IPS-NIHi11 (cell line): ENCODE measurements at regions not wholly inside any gene's neighbourhood (a gene's known extent, or its start where the extent isn't known, plus 50 kb on each side); places are given as distances from the start of the nearest gene placed in this dataset.
"Not testable (repeated sequence)": the region's sequence is repeated elsewhere in the genome, so short reads cannot be mapped to it uniquely, and the experiment has no call there.

Source experiments
- DNase-seq: peaks from one replicate; pipeline ENCODE4 v3.0.0; 2012; ENCODE audit warnings: mixed read lengths, low spot score

DNA sequence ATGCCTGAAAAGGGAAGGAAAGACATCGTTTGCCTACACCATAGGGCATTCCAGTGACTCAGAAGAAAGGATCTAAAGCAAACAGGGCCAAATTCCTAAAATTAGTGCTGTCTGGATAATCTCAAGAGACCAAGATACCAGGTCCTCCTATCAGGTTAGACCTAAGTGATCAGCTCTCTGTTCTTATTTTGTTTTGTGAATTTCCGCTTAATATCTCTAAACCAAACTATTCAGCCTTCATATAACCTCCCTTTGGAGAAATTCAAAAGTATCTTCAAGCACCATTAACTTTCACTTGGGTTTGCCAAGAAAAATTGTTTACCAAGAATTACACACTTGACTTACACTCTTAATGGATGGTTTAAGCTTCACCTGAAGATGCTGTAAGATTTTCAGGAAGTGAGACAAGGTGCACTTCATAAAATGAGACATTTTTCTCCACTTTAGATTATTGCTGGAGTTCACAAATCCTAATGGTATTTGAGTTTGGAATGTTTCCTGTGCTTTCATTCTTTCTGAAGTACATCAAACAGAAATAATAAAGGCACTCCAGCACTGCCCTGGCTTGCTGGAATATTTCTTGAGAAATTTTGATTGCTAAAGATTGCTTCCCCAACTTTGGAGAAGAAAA, 376.1 kb downstream of the LMO7 start:
- DNase-seq: no peak

DNA sequence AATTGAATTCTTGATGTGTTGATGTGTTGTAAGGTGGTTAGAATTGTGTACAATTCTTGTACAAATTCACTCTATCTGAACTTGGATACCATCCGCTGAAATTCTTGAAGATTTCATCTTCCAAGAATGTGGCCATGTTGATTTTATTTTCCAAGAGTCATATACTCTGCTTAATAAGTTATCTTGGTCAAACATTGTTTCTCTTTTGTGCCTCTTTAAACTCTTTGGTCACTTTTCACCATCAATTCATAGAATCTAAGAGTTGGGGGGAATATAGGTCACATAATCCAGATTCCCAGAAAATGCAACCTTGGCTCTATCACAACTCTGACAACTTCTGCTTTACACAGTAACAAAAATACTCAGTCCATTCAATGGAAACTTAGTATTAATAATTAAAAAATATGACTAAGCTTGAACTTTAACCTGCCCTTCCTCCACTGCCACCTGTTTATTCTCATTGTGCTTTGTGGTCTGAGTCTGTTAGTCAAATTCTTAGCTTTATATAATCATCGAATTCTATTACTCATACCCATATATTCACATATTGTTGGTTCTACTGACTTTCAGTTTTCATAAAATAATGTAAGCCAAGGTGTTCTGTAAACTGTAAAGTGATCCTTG, 373.2 kb downstream of the LMO7 start:
- no peak for DNase-seq

DNA sequence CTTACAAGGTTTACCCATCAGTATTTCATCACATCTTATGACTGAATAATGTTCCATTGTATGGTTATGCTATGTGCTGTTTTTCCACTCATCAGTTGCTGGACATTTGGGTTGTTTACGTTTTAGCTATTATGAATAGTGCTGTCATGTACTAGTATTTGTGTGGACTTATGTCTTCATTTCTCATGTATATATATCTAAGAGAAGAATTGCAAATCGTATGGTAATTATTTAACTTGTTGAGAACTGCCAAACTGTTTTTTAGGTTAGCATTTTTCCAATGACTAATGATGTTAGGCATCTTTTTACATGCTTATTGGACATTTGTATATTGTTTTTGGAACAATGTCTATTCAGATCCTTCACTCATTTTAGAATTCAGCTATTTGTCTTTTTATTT, 368.3 kb downstream of the LMO7 start:
- no peak for DNase-seq

DNA sequence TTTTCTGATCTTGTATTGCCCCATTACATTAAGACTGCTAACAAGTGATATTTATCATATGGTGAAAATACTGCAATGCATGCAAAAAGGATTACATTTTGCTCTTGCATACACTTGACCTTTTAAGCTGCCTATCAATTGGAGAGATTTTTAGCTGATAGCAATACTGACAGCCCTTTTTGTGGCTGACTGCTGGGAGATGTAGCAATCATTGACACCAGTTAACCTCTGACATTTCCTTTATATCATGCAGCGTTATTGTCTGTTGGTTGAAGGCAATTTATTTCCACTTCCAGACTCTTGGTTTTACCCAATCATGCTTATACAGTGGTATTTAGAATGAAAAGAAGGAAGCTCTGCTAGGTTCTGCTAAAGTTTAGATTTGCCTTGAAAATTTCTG, 364.0 kb downstream of the LMO7 start:
- DNase-seq: no peak

DNA sequence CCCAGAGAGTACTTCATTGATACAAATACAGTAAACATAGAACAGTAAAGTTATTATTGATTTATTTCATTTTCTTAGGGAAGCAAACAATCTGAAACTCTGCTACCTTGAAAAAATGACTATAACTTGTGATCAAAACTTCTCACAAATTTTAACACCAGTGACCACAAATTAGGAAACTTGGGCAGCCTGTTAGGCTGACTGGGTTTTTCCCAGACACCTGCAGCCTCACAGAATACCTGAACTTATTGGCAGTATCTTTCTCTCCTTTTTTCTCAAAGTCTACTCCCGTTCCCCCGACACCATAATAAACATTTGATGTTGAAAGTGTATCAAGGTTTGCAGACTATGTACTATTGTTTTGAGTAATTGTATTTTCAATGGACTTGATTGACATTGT, 360.5 kb downstream of the LMO7 start:
- DNase-seq: no peak

DNA sequence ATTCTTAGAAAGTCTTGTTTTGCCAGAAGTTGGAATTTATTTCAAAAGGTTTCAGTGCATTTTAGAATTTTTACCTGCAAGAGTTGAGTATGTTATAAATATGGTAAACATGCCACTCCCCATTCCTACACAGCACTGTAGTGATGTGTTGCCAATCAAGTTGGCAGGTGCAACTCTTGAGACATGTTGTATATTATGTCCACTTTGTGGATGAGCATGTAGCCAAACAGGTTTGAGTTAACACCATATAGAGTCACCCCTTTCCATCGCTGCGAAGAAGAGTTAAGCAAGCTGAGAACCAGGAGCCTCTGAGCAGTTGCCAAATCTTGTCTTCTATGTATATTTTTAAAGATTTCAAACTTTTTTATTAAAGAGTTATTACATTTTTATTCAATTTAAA, 359.8 kb downstream of the LMO7 start:
- DNase-seq: no peak

DNA sequence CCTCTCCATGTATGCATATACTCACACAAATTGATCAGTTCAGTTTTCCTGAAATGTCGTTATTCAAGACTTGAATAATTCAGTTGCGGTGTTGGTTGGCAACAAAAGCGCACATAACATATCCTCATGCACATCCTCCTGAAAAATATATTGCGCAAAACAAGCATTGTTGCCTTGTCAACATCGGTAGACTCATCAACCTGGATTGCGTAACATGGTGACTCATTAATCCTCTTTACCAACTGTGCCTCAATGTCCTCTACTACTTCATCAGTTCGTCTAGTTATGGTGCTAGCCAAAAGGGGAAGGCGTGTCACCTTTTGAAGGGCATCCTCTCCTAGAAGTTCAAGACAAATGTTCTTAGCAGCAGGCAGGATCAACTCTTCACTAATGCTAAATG, 357.7 kb downstream of the LMO7 start:
- no peak for DNase-seq

DNA sequence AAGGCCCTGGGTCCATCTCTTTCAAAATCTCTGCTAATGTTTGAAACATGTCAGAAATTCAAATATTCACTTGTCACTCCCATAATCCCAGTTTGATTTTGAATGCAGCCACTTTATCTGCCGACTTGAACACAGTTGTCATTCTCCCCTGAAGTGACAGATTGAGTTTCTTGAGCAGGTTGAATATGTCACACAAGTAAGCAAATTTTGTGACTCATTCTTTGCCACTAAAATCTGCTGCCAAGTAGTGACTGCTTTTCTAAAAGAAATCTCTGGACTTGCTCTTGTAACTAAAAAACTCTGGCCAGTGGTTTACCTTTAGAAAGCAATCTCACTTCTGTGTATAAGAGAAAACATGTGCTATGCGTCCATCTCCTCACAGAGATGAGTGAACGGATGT, 357.1 kb downstream of the LMO7 start:
- DNase-seq: no peak

DNA sequence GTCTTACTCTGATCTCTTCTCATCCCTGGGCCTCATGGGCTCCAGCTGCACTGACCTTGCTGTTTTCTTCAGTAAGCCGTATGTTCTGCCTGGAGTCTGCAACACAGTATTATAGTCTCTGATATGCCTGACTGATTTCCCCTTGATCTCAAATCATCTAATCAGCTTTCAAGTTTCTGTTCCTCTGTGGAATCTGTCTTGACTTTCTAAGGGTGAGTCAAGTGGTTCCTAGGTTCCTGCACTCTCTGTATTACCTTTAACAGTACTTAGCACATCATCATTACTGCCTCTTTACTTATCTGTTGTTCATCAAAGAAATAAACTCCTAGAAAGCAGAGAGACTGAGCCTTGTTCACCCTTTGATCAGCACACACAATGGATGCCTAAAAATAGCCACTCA, 350.7 kb downstream of the LMO7 start:
- no peak for DNase-seq

DNA sequence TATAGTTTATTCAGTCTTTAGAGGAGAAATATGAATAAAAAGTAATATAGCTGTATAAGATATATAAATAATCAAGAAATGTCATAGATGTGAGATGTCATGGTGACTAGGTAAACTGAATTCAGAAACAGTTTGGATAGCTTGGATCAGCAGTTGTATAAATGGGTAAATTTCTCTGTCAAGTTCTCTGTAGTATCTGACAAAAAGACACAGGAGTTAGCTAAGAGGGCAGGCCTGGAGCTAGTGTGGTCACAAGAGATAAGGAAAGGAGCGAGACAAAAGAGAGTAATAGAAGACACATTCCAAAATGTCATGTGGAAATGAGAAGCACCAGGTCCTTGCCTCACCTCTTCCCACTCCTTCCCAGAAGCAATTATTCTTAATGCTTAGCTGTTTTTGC, 349.0 kb downstream of the LMO7 start:
- DNase-seq: no peak

DNA sequence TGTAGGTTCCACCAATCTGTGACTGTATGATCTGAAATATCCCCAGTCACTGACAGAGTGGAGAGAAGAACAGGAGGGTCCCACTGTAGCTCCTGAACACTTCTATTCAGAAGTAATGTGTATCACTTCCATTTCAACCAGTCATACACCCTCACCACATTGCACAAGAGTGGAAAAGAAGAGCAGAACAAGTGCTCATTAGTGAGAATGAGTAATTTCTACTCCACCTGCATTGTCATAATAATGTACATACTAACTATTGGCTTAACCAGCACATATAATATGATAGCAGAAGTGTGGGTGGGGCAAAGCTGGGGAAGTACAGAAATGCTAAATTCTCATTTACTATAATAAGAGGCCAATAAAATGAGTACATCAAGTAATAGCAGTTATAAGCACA, 342.7 kb downstream of the LMO7 start:
- no peak for DNase-seq

DNA sequence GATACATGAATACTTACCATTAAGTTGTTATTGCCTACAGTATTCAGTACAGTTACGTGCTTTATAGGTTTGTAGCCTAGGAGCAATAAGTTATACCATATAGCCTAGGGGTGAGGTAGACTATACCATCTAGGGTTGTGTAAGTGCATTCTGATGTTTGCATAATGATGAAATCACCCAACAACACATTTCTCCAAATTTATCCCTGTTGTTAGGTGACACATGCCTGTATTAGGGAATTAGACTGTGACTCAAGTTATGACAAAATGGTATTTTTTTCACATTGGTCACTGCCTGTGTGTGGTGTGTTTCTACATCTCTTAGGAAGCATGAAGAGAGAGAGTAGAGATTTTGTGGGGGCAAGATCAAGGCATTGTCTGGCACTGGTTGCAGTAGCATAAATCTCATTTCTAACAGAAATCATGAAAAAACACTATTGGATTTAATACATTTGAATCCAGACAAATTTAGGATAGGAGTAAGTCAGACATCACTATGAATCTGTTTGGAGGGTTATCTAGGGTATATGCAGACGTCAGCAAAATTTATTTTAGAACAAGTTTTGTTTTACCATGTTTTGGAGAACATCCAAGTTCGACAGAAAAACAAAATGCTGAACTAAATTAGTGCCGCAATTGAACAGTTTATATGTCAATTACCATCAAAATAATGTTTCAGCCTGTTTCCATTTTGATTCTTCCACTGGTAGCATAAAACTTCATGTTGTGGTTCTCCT, 332.1 kb downstream of the LMO7 start:
- no peak for DNase-seq

DNA sequence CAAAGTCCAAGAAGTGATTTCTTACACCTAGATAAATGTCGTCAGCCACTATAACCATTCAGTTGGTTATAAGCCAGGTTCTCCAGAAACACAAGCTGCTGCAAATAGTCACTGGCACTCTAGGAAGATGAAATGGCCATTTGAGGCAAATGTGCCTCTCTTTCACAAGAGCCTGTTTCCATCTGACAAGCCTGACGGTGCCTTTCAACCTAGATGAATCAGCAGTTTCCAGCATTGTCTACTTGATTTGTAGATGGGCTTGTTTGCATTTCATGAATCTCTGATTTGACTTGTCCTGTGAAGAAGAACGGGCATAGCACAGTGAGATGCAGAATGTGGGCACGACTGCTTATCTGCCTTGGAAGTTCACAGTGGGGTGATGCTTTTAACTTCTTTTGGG, 327.2 kb downstream of the LMO7 start:
- DNase-seq: no peak

DNA sequence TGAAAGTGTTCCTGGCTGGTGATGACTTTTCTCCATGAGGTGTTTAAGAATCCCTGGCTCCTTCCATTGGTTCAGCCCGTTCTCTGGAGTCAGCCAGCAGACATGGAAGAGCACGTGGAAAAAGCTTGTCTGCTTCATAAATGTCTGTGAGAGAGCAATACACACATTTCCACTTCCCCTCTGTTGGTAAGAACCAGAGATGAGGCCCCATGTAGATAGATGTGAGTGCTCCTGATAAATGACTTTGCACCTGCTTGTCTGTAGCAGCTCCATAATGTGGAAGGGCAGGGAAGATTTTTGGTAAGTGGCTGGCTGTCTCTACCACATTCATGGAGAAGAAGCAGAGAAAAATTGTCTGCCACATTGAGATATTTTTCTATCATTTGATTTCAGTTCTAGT, 325.8 kb downstream of the LMO7 start:
- DNase-seq: no peak

DNA sequence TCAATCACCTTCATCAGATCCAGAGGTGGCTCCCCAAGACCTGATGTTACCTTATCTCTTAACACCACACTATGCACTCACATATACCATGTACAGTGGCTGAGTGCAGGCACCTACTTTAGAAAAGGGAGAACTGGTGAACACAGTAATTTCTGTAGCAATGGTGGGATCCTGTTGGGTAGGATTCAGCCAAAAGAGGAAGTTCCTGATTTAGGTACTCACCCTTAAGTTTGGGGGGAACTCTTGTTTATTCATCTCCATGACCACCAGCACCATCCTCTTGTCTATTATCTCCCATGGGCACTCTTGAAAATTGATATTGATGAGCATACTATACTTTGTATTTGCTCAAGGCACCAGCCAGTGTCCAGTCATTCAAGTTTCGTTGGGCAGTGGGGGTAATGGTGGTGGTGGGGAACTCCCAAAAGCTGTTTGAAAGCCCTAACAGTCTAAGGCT, 324.4 kb downstream of the LMO7 start:
- DNase-seq: no peak

DNA sequence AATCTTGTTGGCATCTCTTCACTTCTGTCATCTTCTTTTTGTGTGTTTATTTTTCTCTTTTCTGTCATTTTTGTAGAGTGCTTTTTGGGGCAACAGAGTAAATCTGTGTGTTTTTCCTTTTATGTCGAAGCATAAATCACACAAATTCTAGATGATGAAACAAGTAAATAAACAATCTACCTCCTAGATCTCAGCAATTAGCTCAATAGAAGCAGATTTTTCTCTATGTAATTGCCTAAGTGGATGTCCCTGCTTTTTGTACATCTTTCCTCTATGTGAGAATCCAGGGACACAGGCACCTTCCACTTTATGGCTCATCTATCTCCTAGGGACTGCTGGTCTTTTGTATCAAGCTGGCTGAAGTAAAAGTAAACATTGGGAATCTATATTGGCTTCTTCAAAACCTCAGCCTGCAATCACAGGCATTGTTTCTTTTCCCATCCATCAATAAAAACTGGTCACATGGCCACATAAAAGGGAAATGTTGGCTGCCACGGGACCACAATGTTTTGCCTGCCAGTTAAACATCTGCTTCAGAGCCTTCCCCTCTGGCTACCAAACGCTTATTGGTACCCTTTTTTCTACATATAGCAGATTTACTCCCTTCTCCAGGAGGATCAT, 323.8 kb downstream of the LMO7 start:
- DNase-seq: no peak

DNA sequence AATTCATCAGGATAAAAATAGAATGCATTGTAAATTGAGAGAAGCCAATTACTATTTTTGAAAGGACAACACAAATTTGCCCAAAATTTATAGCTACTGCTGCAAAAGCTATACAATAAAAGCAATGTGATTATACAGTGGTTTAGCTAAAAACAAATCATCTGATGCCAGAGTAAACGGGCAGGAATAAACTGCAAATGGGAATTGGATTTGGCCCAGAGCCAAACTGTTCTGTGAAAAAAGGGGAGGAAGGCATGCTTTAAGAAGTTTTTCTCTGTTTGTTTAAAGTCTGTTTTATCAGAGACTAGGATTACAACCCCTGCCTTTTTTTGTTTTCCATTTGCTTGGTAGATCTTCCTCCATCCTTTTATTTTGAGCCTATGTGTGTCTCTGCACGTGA, 317.5 kb downstream of the LMO7 start:
- not testable (repeated sequence) for DNase-seq

DNA sequence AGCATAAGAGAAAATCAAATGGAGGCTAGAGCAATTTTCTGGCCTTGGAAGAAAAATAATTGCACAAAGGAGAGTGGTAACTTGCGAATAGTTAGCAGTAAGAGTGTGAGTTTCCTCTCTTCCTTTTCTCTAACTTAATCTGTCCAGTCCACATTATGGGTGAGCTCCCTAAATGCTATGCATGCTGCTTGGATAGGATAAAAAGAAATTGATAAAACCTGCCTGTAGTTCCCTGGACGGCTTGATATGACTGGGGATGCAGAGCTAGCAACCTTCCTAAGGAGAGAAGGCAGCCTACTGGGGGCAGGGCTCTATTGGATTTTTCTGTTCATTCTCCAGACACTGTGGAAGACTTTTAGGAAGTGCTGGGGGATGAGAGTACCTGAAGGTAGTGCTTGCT, 311.3 kb downstream of the LMO7 start:
- no peak for DNase-seq

DNA sequence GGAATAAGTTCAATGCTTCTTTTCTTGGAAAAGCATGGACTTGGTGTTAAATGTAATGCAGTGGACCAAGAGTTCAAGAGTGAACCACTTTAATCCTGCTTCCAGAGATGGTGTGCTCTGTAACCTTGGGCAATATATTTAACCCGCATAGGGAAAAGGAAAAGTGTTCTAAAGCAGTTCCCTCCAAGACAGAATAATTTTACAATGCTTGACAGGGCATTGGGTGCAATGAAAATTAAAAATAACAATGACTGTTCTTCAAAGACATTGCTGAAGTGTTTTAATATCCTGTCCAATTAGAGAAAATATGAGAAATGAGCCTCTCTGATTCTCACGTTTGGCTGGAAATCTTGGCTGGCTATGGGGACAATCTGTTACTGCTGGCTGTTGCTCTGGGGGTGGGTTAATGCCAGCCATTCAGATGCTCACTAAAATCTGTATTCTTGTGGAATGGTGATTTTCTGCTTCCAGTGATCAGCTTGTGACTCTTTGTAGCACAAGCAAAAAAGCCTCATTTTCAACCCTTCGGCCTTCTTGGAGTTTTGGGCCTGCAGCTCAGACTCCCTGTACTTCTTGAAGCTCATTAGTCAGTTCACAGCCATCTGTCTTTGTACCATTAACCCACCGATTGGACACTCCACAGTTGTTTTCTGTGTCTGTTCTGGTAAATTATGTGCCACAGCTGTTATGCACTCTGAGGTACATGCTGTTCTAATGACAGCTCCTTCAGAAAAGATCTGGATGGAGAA, 310.6 kb downstream of the LMO7 start:
- DNase-seq: no peak

DNA sequence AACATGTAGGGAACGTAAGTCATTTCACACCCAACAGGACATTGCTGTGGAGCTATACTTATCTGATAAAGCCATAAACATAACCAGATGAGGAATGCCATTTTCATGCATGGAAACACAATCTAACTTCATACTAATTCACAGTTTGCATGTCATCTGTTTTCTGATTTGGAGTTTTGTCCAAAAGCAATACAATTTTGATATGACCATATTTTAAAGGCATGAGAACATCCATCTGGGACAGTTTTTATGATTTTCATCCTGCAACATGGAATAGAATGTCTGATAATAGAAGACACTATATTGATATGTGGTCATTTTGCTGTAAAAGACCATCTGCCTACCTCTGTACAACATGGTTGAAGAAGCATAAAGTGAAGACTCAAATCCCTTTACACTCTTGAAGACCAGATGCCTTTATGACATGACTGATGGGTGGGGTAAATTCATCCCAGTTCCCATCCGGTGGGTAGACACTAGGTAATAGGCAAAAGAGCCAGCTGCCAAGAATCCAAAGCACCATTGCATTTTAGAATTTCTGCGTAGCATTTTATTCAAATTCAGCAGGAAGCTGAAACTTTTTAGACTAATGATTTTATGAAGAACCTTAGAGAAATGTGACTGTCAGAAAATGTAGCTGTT, 309.8 kb downstream of the LMO7 start:
- DNase-seq: no peak

DNA sequence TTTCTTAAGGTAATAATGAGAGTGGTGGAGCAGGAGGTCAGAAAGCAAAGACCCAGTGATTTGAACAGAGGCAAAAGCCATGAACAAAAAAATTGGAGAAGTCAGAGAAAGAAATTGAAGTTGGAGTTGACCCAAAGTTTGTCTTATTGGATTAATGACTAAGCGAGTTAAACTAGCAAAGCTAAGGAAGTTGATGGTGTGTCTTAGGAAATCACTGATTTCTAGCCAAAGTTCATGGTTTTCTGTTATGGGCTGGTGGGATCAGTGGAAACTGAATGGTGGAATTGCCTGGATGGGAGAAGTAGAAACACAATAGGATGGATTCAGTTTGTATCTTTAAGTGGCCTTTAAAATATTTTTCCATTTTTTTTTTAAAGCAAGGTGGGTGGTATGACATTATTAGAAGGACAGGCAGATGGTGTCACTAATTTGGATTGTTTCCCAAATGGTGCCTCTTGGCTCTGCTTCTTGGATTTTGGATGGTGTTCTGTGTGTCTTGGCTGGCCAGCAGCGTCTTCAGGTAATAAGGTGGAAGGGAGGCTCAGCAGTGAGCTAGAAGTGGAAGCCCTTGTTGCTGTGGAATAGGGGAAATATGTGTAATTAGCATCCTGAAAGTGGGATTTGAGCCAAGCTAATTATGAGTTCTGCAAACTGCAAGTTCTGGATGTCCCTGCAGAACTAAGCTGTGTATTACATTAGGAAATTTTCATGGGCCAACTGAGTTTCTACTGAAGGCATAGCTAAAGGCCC, 302.9 kb downstream of the LMO7 start:
- no peak for DNase-seq
